ENCODE measurements at regions not wholly inside any gene's neighbourhood (a gene's known extent, or its start where the extent isn't known, plus 50 kb on each side); places are given as distances from the start of the nearest gene placed in this dataset.
A peak's percentile ranks its signal among the peaks of the same experiment; 100 is the strongest.
"Not testable (repeated sequence)": the region's sequence is repeated elsewhere in the genome, so short reads cannot be mapped to it uniquely, and the experiment has no call there.

DNA sequence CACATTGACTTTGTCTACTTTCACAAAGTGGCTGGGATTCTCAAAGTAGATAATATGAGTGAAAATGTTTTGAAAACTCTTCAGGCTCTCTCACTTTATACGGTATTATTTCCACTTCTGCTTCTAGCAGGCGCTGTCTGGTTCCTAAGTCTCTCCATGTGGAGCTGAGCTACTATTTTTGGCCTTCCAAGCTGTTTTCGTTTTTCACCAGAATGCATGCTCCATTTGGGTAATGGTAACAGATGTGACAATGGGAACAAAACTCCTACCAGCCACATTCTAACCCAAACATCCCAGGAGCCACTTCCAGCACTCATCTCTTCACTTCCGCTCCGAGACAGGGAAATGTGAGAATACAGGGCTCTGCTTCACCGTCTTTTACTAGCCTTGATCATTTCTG lies 586.7 kb downstream of the NTRK3 start:
- in situ Hi-C loops (cut with HindIII; ENCODE audit: low sequenced_read_pairs) = no loop called here
- DNase-seq (ENCODE audit: low read depth) = no peak
- no peak overlapping the region for H3K4me3 ChIP-seq (ENCODE audit: low read depth, low read length)
- TF ChIP-seq, protein P1, sequence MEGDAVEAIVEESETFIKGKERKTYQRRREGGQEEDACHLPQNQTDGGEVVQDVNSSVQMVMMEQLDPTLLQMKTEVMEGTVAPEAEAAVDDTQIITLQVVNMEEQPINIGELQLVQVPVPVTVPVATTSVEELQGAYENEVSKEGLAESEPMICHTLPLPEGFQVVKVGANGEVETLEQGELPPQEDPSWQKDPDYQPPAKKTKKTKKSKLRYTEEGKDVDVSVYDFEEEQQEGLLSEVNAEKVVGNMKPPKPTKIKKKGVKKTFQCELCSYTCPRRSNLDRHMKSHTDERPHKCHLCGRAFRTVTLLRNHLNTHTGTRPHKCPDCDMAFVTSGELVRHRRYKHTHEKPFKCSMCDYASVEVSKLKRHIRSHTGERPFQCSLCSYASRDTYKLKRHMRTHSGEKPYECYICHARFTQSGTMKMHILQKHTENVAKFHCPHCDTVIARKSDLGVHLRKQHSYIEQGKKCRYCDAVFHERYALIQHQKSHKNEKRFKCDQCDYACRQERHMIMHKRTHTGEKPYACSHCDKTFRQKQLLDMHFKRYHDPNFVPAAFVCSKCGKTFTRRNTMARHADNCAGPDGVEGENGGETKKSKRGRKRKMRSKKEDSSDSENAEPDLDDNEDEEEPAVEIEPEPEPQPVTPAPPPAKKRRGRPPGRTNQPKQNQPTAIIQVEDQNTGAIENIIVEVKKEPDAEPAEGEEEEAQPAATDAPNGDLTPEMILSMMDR (IDR thresholded peaks at IDR 0.05; ENCODE audit: low read depth, low read length, missing control alignments) = no peak

DNA sequence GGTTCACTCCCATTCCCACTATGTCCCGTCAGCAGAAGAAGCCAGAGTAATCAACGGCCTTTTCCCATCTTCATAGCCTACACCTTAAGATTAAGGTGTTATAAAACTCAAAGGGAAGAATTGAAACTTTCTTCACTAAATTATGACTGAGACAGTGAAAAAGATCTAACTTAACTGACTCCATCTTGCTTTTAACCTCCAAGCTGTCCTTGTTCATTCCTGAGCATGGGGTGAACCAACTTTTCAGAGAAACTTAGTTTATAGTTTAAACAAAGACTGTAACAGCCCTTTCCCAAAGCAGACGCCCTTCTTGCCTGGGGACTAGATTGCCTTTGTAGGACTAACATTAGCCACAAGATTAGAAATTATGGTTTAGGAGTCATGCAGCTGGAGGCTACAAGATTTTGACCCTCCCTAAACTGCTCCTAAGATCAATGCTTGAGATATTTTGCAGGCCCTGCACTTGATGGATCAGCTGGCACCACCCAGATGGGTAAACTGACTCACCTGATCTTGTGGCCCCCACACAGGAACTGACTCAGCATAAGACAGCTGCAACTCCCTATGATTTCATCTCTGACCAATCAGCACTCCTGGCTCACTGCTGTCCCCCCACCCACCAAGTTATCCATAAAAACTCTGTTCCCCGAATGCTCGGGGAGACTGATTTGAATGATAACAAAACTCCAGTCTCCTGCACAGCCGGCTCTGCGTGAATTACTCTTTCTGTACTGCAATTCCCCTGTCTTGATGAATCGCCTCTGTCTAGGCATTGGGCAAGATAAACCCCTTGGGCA lies 587.6 kb downstream of the NTRK3 start:
- in situ Hi-C loops (cut with HindIII; ENCODE audit: low sequenced_read_pairs); H3K4me3 ChIP-seq (ENCODE audit: low read depth, low read length); DNase-seq (ENCODE audit: low read depth): not testable (repeated sequence)

DNA sequence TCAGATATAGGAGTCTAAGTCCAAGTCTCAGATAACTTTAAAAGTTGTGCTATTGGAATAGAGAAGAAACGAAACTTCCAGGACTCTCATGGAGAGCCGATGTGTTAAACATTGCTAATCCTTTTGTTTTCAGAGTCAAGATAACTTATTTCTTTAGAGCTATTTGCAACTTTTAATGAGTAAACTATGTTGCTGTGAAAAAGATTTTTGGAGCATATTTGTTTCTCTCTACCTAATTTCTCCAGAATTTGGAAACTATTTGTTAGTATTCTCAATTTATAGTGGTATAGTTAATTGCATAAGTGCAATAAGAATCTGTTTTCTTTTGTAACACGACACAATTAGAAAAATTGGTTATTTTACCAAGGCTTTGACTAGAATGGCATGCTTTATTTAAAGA lies 588.9 kb downstream of the NTRK3 start:
- in situ Hi-C loops (cut with HindIII; ENCODE audit: low sequenced_read_pairs) = no loop called here
- no peak overlapping the region for H3K4me3 ChIP-seq (ENCODE audit: low read depth, low read length)
- no peak for DNase-seq (ENCODE audit: low read depth)
- TF ChIP-seq, protein P1 (IDR thresholded peaks at IDR 0.05; ENCODE audit: low read depth, low read length, missing control alignments) = no peak

DNA sequence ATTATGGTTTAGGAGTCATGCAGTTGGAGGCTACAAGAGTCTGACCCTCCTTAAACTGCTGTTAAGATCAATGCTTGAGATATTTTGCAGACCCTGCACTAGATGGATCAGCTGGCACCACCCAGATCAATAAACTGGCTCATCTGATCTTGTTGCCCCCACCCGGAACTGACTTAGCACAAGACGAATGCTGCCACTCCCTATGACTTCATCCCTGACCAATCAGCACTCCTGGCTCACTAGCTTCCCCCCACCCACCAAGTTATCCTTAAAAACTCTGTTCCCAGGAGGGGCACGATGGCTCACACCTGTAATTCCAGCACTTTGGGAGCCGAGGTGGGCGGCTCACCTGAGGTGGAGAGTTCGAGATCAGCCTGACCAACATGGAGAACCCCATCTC lies 594.0 kb downstream of the NTRK3 start:
- DNase-seq (ENCODE audit: low read depth) = no peak
- TF ChIP-seq, protein P1 (IDR thresholded peaks at IDR 0.05; ENCODE audit: low read depth, low read length, missing control alignments) = no peak
- in situ Hi-C loops (cut with HindIII; ENCODE audit: low sequenced_read_pairs) = no loop called here
- no peak overlapping the region for H3K4me3 ChIP-seq (ENCODE audit: low read depth, low read length)

DNA sequence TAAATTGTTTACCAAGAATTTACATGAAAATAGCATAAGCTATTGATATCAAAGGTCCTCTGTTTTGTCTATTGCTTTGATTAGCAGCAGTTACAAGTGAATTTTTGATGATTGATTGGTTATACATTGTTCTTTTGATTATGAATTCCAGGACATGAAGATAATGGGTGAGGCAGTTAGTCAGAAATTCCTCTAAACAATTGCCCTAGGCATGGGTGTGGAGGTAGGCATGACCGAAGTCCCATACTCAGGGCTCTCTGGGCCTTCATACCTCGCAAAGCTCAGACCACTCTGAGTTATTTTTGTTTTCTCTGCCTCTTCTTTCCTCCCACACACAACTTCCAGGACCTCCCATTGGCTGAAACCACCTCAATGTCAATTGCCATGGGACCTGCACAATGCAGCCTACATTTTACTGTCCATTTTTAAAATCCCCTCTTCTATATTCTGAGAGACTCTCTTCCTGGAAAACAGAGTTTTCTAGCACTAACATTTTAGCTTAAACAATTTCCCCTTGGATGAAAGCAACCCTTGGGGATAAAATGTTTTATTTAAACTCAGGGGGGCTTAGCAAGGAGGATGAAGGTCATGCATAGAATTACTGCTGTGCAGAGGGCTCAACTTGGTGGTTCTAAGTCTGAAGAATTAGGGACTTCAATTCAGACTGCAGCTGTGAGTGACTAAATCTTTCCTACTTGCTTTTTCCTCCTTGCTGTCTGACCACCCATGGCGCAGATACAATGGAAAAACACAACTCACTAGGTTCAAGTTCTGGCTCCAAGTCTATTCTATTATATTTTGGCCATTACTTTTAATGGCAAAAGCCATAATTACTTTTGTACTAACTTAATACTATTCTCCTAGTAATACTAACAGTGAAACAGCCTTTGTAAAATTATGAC lies 594.8 kb downstream of the NTRK3 start:
- TF ChIP-seq, protein P1 (IDR thresholded peaks at IDR 0.05; ENCODE audit: low read depth, low read length, missing control alignments) = no peak
- DNase-seq (ENCODE audit: low read depth) = no peak
- in situ Hi-C loops (cut with HindIII; ENCODE audit: low sequenced_read_pairs) = no loop called here
- H3K4me3 ChIP-seq (ENCODE audit: low read depth, low read length) = no peak overlapping the region

DNA sequence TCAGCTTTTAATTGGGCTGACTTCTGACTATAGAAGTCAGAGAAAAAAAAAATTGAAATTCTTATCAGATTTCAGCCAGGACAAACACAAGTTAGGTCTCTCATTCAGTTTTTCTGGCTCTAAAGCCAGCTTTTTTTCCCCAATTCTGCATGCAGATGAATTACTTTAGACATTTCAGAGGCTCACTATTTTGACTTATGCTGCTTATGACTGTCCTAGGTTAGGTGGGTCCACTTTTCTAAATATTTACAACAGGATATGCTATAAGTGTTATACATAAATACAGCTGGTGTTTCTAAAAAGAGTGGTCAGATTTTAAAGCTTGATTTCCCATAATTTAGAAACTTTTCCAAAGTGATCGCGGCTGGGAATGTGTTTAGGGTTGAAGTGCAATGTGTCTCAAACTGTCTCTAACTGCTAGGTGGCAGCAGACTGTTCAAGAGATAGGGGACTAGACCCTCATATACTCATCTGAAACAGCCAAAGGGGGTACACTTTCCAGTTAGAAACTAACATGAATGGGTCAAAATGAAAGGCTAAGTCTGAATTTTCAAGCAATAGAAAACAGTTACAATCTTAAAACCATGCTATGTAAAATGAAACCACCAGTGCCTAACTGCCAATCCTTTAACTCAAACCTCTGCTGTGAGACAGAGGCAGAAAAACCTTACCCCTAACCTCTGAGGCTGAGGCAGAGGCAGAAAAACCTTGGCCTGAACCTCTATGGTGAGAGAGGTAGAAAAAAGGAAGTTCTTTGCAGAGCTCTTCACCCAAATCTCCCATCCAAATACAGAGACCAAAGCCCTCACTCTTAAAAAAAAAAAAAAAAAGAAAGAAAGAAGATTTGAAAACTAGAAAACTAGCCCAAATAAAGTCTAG lies 596.0 kb downstream of the NTRK3 start:
- TF ChIP-seq, protein P1 (IDR thresholded peaks at IDR 0.05; ENCODE audit: low read depth, low read length, missing control alignments) = peak; percentile 11
- H3K4me3 ChIP-seq (ENCODE audit: low read depth, low read length) = no peak overlapping the region
- in situ Hi-C loops (cut with HindIII; ENCODE audit: low sequenced_read_pairs) = no loop called here
- no peak for DNase-seq (ENCODE audit: low read depth)

Data from astrocyte of the cerebellum (primary cell).